HG03460 (cell line): ENCODE measurements at regions not wholly inside any gene's neighbourhood (a gene's known extent, or its start where the extent isn't known, plus 50 kb on each side); places are given as distances from the start of the nearest gene placed in this dataset.

ENCODE experiments used
- ATAC-seq: cut with Tn5 transposase; IDR thresholded peaks from one replicate; pipeline ENCODE4 v1.9.1; 2021; ENCODE audit not compliant: unreplicated experiment

DNA sequence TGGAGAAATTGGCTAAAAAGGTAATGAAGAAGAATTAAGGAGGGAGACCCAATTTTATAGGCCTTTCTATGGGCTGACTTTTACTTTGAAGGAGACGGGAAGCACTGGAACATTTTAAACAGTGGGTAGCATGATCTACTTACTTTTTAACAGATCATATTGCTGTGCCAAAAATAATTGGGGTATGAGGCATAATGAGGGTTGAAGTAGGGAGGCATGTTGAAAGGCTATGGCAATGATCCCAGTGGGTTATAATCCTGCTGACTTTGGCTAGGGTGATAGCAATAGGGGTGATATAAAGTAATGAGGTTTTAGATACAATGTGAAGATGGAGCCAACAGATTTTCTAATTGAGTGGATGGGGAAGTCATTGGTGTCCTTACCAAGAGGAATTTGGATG lies 73.2 kb downstream of the GPR37 start:
- no peak for ATAC-seq

DNA sequence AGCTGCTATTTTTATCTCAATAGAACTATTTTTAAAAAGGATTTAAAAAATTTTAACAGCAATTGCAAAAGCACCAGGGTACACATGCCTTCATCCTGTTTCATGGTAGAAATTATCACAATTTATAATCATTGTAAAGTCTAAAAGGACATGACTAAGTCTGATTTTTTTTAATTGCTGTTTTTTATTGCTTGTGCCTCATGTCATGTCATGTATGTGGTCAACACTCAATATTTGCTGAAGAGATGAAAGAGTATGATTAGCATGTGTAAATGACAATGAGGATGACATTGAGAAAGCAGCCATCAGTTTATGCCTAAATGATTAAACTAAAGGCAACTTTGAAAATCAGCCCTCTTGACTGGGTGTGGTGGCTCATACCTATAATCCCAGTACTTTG lies 74.8 kb downstream of the GPR37 start:
- ATAC-seq = no peak

DNA sequence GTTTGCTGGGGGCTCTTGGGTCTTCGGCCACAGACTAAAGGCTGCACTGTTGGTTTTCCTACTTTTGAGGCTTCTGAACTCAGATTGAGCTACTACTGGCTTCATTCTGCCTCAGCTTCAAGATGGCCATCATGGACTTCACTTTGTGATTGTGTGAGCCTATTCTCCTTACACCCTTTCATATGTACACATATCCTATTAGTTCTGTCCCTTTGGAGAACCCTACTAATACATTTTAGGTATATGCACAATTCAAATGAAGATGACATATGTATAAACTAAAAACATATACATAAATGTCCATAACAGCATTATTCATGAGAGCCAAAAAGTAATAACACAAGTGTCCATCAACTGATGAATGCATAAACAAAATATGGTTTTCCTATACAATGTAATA lies 75.7 kb downstream of the GPR37 start:
- no peak for ATAC-seq

DNA sequence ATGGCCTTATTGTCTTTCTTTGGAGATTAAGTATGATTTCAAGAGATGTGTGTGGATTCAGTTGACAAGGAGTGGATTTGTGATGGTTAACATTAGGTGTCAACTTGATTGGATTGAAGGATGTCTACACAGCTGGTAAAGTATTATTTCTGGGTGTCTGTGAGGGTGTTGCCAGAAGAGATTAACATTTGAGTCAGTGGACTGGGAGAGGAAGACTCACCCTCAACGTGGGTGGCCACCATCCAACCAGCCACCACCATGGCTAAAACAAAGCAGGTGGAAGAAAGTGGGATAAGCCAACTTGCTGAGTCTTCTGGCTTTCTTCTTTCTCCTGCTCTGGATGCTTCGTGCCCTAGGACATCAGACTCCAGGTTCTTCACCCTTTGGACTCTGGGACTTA lies 76.1 kb downstream of the GPR37 start:
- no peak for ATAC-seq

DNA sequence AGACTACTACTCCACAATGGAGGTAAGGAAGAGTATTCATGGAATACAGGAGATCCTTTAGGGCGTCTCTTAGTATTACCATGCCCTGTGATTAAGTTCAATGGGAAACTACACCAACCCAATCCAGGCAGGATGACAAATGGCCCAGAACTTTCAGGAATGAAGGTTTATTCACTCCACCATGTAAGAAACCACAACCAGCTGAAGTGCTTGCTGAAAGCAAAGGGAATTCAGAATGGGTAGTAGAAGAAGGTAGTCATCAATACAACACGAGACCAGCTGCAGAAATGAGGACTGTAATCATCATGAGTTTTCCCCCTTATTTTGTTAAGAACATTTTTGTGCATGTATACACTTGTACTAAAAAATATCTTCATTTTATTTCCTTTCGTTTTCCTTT lies 76.6 kb downstream of the GPR37 start:
- no peak for ATAC-seq

DNA sequence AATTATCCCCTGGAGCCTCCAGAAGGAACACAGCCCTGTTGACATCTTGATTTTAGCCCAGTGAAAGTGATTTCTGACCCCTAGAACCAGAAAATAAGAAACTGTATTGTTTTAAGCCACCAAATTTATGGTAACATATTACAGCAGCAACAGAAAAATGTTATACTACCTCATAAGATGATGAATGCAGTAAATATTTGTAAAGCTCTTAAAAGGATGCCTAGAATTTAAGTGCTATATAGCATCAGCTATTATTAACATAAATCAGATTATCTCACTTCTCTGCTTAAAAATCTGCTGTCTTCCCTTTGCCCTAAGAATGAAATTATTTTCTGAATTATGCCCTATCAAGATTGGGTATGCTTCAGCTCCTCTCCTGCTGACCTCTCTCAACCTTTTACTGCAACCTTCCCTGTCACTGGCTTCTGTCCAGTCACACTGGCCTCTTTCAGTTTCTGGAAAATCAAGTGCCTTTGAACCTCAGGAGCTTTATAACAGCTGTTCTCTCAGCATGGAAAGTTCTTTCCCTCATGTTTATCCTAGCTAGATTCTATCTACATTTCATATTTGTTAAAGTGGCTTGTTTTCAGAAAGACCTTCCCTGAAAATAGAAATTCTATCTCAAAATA lies 78.9 kb downstream of the GPR37 start:
- ATAC-seq = no peak

DNA sequence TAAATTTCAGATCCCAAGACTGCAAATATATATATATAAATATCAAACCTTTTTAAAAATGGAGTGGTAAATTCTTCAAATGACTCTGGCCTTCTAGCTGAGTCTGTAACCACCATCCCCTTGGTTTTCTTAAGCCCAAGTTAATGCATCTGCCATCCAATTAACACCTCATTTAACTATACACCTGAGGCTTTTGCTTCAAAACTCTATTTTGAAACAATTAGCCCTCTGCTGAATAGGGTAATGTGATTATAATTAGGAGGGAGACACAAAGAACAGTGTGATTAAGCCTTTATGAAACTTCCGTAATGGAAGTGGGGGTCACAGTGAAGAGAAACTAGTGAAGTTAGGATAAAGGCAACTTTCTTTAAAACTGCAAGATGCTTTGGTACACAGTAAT lies 83.6 kb downstream of the GPR37 start:
- no peak for ATAC-seq

DNA sequence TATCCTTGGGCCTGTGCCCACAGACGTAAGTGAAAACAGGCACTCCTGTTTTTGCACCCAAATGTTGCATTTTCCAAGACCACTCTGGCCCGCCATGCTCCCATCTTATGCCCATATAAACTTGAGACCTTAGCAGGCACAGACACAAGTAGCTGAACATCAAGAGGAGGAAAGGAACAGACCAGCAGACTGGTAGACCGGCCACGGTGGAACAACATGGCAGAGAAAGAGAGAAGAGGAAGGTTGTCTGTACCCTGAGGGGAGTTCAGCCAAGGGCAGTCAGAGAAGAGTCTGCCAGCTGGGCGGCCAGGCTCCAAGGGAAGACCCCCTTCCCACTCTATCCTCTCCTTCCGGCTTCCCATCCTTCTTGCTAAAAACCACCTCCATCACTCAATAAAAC lies 85.3 kb downstream of the GPR37 start:
- no peak for ATAC-seq

DNA sequence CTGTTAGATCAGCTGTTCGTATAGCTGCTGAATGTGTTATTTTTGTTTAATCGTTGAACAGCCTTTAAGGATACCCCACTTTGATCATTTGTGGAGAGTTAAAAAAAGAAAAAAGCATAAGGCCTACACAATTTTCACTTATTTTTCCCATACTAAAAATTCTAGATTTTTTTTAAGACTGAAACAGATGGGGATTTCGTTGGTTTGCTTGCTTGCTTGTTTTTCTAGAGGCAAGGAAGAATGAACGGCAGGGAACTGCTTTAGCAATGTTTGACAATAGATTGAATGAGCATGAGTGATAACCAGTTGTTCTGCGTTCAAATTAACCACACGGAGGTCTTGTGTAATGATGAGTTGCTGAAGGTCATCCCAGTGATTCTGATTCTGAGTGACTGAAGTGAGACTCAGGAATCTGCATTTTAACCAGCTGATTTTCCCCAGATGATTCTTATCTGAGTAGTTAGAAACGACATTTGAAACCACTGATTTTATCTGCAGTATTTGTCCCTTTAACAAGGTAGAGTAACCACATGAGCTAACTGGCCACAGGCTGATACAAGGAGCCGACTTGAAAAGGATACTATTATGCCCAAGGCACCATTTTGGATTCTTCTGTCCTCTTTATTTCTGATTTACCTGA lies 85.9 kb downstream of the GPR37 start:
- ATAC-seq = no peak

DNA sequence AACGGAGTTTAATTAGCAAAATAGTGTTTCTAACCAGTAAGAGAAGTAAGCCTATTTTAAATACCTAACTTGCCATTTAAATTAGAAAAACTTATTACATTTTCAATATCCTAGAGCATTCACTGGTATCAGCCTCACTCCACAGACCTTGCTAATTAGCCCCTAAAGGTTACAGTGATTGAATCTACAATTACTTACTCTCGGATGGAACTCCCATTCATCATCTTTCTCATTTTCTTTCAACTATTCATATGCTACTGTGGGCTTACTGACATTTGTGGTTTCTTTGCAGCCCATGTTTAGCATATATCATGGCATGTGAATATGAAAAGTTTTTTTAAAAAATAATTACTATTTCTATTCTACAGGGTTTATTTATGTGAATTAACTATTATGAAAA lies 86.4 kb downstream of the GPR37 start:
- no peak for ATAC-seq

DNA sequence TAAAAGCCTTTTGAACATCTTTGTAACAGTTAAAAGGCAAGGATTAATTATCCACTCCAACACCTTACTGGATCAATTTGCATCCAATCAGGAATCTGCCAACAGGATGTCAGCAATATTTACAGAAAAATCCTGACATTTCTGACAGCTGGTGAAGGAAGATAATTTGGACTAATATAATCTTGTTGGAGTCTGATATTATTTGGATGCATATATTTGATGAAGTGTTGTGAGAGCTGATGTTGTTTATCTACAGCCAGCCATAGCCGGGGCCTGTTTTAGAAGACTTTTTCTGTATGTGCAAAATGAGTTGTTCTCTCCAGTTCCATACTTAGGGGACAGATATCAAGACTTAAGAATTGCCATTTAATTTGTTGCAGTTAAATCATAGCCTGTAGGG lies 91.1 kb downstream of the GPR37 start:
- no peak for ATAC-seq

DNA sequence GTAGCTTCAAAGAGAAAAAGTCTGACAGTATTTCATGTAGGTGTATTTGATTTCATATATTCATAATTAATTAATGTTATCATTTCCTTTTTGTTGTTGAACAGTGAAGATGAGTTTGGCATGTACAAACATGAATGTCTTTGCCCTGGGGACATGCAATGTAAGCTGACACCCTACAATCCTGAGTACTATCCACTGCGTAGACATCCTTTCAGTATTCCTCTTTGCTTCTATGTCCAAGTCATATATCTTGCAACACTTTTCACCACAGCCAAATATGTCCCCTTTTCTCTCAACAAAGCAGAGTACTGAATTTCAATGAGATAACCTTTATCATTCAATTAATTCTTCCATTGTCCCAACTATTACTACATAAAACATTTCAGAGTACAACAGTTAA lies 93.6 kb downstream of the GPR37 start:
- ATAC-seq = no peak

DNA sequence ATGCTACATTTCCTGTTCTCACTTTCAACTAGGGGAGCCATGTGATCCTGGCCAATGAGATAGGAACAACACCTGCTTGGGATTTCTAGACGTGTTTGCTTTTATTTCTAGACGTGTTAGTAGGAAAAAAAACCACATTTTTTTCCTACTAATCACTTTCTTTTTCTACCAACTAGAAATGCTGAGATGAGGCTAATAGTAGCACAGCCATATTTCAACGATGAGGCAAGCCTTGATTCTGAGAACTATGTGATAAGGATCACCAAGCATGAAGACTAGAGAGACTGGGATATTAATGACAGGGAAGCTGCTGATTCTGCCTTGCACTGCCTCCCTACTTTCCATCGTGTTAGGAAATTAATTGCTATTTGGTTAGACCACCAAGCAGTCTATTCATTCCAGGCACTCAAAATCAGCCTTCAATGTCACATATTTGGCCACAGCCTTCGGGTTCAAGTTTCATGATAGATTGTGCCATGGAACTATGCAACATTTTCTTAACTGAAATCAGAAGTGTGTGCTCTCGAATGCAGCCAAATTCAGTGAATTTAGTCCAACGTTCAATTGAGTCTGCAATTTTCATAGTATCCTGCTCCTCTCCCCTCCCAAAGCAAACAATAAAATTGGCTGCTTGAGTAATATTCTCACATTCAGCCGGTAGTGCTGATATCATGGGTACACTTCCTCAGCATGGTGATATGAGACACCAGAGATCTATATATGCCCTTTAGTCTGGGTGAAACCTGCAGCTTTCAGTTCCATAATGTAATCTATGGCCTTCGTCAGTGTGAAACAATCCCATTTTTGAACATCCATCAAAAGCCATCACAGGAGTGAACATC lies 98.1 kb downstream of the GPR37 start:
- ATAC-seq = no peak

DNA sequence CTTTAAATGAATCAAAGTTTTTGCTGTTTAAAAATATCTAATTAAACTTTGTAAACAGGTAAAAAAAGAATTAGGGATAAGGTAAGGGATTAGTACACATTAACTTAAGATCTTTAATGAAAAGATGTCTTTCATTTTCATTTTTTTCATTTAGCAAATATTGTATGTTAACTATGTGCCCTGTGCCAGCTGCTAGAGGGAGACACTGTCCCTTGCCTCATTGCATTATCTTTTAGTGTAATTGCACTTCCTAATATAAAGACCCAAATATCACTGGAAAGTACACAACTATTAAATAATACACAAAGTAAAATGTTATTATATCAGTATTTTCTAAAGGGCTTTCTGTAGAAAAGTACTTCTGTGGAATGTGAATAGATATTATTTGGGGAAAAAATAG lies 102.7 kb downstream of the GPR37 start:
- ATAC-seq = no peak

DNA sequence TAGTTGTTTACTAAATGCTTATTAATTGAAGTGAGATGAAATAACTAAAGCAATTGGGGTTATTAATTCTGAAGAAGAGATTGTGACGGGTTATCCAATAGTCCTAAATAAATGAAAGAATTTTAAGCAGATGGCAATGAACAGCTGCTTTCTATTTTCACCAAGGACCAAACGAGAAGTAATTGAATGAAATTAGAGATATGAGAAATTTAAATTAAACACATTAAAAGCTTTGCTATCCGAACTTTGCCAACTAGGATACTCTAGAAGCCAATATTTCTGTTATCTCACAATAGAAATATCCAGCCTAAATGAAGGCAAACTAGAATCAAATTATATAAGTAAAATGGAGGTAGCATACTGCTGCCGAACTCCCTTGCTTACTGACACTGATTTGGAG lies 103.2 kb downstream of the GPR37 start:
- no peak for ATAC-seq

DNA sequence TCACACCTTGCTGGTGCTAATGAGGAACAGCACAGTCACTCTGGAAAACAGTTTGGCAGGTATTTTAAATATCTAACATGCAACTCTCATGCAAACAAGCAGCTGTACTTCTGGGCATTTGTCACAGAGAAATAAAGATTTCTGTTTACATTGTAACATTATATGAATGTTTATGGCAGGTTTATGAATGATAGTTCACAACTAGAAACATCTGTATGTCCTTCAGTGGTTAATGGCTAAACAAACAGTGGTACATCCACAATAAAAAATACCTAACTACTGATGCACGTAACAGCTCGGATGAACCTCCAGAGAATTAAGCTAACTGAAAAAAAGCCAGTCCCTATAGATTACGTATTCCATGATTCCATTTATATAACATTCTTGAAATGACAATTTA lies 109.6 kb downstream of the GPR37 start:
- ATAC-seq = no peak

DNA sequence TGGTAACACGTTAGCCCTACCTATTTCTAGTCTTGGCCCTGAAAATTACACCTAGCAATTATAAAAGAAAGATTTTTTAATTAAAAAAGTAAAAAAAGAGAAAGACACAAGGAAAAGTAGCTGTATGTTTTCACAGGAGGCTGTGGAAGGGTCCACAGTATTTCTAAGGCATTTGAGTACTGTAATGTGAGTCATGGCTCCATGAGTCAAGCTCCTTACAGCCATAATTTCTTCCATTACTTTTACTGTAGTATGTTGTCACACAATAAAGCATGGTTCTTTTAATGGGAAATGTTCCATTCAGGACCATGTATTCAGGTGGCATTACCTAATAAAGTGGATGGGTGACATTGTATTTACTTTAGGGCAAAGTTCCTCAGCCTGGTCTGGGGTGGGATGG lies 113.4 kb downstream of the GPR37 start:
- no peak for ATAC-seq

DNA sequence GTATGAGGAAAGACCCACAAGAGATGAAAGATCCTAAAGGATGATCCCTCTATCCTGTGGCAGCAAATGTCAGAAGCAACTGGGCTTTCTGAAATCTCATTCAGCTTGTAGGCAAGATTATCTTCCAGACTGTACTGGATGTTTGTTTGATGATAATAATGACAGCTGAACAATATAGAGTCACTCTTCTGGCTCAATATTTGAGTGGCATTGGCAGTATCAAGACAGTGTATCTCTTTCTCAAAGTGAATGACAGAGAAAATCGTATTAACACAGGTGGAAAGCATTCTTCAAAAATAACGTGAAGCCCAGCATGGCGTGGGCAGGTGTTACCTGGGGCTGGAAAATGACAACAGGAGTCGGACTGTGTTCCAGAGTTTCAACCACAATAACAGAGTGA lies 114.5 kb downstream of the GPR37 start:
- no peak for ATAC-seq

DNA sequence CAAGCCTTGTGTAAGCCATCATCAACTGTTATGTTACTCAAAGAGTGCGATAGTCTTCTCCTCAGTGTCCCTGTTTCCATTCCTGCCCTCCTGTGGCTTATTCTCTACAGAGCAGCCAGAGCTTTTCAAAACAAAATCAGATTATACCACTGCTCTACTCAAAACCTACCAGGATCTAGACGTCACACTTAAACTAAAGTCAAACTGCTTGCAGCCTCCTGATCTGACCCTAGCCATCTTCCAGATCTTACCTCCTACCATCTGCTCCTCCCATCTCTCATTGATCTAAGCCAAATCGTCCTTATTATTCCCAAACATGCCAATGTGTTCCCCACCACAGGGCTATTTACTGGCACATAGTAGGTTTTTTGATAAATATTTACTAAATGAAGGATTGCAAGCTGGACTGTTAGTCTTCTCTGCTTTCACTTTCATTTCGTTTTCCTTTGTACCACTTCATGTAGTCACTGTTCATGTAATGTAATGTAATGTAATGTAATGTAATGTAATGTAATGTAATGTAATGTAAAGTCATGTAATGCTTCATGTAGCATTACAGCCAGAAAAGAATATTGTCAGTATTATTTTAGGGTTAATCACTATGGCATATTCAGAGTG lies 116.1 kb downstream of the GPR37 start:
- ATAC-seq = no peak

DNA sequence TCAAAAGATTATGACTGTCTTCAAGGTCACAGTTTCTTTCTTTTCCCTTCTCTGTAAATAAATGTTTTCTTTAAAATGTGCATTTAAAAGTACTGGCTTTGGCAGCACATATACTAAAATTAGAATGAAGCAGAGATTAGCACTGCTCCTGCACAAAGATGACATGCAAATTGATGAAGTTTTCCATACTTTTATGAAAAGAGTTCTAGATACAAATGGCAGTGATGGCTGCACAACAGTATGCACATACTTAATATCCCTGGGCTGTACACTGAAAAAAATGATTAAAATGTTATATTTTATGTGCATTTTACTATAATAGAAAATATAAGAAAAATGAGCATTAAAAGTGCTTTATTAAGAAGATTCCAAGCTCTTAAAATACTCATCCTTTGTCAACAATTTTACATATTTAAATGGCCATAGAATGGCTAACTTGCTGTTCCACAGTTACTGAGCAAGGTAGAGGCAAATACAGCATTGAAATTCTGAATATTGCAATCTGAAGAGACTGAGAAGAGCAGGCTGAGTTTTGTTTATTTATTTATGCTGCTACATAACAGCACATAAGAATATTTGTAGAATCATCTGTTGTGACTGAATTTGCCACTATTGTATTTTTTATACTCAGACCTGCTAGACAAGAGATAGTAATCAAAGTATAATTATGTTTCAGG lies 117.8 kb downstream of the GPR37 start:
- no peak for ATAC-seq

DNA sequence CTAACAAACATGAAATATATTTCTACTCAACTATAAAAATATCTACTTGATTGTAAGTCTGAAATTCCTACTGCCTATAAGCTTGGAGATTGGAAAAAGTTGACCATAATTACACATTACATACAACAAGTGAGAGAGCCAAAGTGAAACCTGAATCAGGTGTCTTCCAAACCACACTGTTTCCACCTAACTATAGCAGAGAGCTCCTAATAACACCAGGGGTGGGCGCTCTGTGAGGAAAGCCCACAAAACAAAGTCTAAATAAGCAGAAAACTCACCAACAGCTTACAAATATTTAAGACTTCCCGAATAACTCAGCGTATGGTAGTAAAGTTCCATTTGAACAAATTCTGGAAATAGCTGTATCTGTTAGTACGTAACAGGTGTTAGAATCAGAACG lies 119.9 kb downstream of the GPR37 start:
- ATAC-seq = no peak
